ENCODE measurements at regions not wholly inside any gene's neighbourhood (a gene's known extent, or its start where the extent isn't known, plus 50 kb on each side); places are given as distances from the start of the nearest gene placed in this dataset.

DNA sequence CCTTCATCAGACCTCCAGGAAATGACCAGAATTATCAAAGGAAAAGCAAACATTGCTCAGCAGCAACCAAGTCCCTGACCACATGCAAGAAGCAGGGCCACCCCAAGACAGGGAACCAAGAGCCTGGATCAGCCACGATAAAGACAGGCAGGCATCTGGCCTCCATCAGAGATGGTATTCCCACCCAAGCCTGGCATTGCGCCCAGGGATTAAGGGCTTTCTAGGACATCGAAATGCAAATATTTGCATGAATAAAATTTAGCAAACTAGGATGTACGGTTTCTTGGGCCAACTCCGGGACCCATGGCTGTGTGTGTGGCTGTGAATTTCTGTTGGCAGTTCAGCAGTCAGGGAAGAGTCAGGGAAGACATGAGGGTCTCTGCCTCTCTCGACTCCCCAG, 241.4 kb upstream of the DYNLRB2 start:
- Histone ChIP-seq H3K79me2 (ENCODE audit: low read depth) (no peaks in the 10 kb centered on the region), H3K4me3 (no peak overlapping the region), H2AFZ (no peak overlapping the region), H3F3A (ENCODE audit: insufficient read depth, low read depth) (no peaks in the 10 kb centered on the region), H3K36me3 (ENCODE audit: low read depth) (no peaks in the 10 kb centered on the region), H3K27me3 (ENCODE audit: insufficient read depth, low read depth) (peaks cover 13% of the 10 kb centered on the region; the same call in 1 of the 2 replicates), H3K4me2 (no peak overlapping the region), H4K20me1 (ENCODE audit: insufficient read depth) (no peaks in the 10 kb centered on the region), H3K9me3 (ENCODE audit: insufficient read depth, low read depth) (no peaks in the 10 kb centered on the region), H3K4me1 (replicated peaks; ENCODE audit: insufficient read depth) (no peaks in the 10 kb centered on the region), H3K9me2 (ENCODE audit: insufficient read depth) (no peaks in the 10 kb centered on the region), H3K27ac (no peak overlapping the region)
- intact Hi-C loops (cut with micrococcal nuclease; ENCODE audit: unreplicated experiment): no loop called here
- no peak for DNase-seq
- BruUV-seq (replicated peaks): no TSS peak
- ChIA-PET CTCF (no interaction called here), POLR2A (ENCODE audit: unreplicated experiment) (no interaction called here)
- TF ChIP-seq, protein P1, sequence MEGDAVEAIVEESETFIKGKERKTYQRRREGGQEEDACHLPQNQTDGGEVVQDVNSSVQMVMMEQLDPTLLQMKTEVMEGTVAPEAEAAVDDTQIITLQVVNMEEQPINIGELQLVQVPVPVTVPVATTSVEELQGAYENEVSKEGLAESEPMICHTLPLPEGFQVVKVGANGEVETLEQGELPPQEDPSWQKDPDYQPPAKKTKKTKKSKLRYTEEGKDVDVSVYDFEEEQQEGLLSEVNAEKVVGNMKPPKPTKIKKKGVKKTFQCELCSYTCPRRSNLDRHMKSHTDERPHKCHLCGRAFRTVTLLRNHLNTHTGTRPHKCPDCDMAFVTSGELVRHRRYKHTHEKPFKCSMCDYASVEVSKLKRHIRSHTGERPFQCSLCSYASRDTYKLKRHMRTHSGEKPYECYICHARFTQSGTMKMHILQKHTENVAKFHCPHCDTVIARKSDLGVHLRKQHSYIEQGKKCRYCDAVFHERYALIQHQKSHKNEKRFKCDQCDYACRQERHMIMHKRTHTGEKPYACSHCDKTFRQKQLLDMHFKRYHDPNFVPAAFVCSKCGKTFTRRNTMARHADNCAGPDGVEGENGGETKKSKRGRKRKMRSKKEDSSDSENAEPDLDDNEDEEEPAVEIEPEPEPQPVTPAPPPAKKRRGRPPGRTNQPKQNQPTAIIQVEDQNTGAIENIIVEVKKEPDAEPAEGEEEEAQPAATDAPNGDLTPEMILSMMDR (conservative IDR thresholded peaks at IDR 0.05): no peak
- no peak for TF ChIP-seq EZH2 (IDR thresholded peaks at IDR 0.05; ENCODE audit: low read depth)

DNA sequence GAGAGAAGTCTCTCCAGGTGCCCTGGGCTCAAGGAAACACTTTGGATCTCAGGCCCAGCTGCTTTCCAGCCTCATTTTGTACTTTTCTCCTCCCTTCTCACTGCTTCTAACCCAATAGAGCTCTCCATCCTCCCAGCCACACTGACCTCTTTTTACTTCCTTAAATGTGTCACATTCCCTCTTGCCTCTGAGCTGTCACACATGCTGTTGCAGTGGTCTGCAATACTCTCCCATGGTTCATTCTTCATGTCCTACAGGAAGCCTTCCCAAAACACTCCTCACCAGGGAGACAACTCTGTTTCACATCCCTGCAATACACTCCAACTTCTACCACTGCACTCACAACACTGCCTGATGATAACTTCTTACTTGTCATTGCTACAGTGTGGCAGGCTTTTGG, 242.1 kb upstream of the DYNLRB2 start:
- Histone ChIP-seq H3K79me2 (ENCODE audit: low read depth) (no peaks in the 10 kb centered on the region), H3K9me3 (ENCODE audit: insufficient read depth, low read depth) (no peaks in the 10 kb centered on the region), H3K36me3 (ENCODE audit: low read depth) (no peaks in the 10 kb centered on the region), H4K20me1 (ENCODE audit: insufficient read depth) (no peaks in the 10 kb centered on the region), H3F3A (ENCODE audit: insufficient read depth, low read depth) (no peaks in the 10 kb centered on the region), H3K4me2 (no peak overlapping the region), H3K9me2 (ENCODE audit: insufficient read depth) (no peaks in the 10 kb centered on the region), H3K27me3 (ENCODE audit: insufficient read depth, low read depth) (peaks cover 13% of the 10 kb centered on the region; the same call in 1 of the 2 replicates), H2AFZ (no peak overlapping the region), H3K4me3 (no peak overlapping the region), H3K4me1 (replicated peaks; ENCODE audit: insufficient read depth) (no peaks in the 10 kb centered on the region), H3K27ac (no peak overlapping the region)
- POLR2A ChIA-PET (ENCODE audit: unreplicated experiment): no interaction called here
- intact Hi-C loops (cut with micrococcal nuclease; ENCODE audit: unreplicated experiment): no loop called here
- no peak for DNase-seq
- no TSS peak for BruUV-seq (replicated peaks)
- CTCF ChIA-PET: no interaction called here
- TF ChIP-seq, protein P1 (conservative IDR thresholded peaks at IDR 0.05): no peak
- TF ChIP-seq EZH2 (IDR thresholded peaks at IDR 0.05; ENCODE audit: low read depth): no peak

DNA sequence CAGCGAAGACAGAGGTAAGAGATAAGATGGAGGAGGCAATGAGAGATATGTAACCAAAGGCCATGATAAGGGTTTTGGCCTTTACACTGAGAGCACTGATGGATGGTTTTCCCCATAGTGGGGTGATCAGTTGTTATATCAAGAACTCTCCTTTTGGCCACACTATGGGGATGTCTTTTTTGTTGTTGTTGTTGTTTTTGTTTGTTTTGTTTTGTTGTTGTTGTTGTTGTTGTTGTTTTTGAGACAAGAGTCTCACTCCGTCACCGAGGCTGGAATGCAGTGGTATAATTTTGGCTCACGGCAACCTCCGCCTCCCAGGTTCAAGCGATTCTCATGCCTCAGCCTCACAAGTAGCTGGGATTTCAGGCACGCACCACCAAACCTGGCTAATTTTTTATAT, 244.8 kb upstream of the DYNLRB2 start:
- H3F3A ChIP-seq (ENCODE audit: insufficient read depth, low read depth): no peaks in the 10 kb centered on the region
- no peak overlapping the region for H3K27ac ChIP-seq
- ChIA-PET CTCF (no interaction called here), POLR2A (ENCODE audit: unreplicated experiment) (no interaction called here)
- BruUV-seq (replicated peaks): no TSS peak
- no peak overlapping the region for H3K4me3 ChIP-seq
- H3K27me3 ChIP-seq (ENCODE audit: insufficient read depth, low read depth): peaks cover 35% of the 10 kb centered on the region
- H3K79me2 ChIP-seq (ENCODE audit: low read depth): no peaks in the 10 kb centered on the region
- intact Hi-C loops (cut with micrococcal nuclease; ENCODE audit: unreplicated experiment): no loop called here
- DNase-seq: no peak
- no peak for TF ChIP-seq EZH2 (IDR thresholded peaks at IDR 0.05; ENCODE audit: low read depth)
- TF ChIP-seq, protein P1 (conservative IDR thresholded peaks at IDR 0.05): no peak
- no peaks in the 10 kb centered on the region for H3K9me3 ChIP-seq (ENCODE audit: insufficient read depth, low read depth)
- no peaks in the 10 kb centered on the region for H4K20me1 ChIP-seq (ENCODE audit: insufficient read depth)
- no peaks in the 10 kb centered on the region for H3K36me3 ChIP-seq (ENCODE audit: low read depth)
- H3K4me1 ChIP-seq (replicated peaks; ENCODE audit: insufficient read depth): no peaks in the 10 kb centered on the region
- H3K4me2 ChIP-seq: no peak overlapping the region
- no peaks in the 10 kb centered on the region for H3K9me2 ChIP-seq (ENCODE audit: insufficient read depth)
- H2AFZ ChIP-seq: no peak overlapping the region

Measured in PC-9 (cell line).